Ectodermal cell (in vitro differentiated cells): ENCODE measurements at regions not wholly inside any gene's neighbourhood (a gene's known extent, or its start where the extent isn't known, plus 50 kb on each side); places are given as distances from the start of the nearest gene placed in this dataset.
"Not testable (repeated sequence)": the region's sequence is repeated elsewhere in the genome, so short reads cannot be mapped to it uniquely, and the experiment has no call there.

Experiments
- H3K27ac ChIP-seq: 2 replicates; pipeline ENCODE4 v1.7.0; 2013; ENCODE audit warnings: mild to moderate bottlenecking, low read depth, low read length; ENCODE audit not compliant: insufficient read depth, poor library complexity, severe bottlenecking
- H3K27me3 ChIP-seq: 2 replicates; pipeline ENCODE4 v1.7.0; 2013; ENCODE audit warnings: mild to moderate bottlenecking, low read length; ENCODE audit not compliant: insufficient read depth, control insufficient read depth, poor library complexity, severe bottlenecking
- H3K36me3 ChIP-seq: one replicate; pipeline ENCODE4 v1.7.0; 2013; ENCODE audit warnings: low read length; ENCODE audit not compliant: control insufficient read depth, insufficient read depth
- H3K4me1 ChIP-seq: one replicate; pipeline ENCODE4 v1.7.0; 2013; ENCODE audit warnings: low read length; ENCODE audit not compliant: control insufficient read depth, insufficient read depth
- H3K4me3 ChIP-seq: 2 replicates; pipeline ENCODE4 v1.7.0; 2013; ENCODE audit warnings: low read depth, low read length, control low read depth; ENCODE audit not compliant: insufficient read depth
- H3K9me3 ChIP-seq: 2 replicates; pipeline ENCODE4 v1.7.0; 2013; ENCODE audit warnings: mild to moderate bottlenecking, low read length, moderate library complexity; ENCODE audit not compliant: control insufficient read depth
- WGBS, 2 experiments: methylation state at CpG; one replicate each; pipeline ENCODE4 v1.1.7; 2013; ENCODE audit warnings: missing lambda C conversion rate in 2 of 2; 5-methylcytosine and 5-hydroxymethylcytosine counted together

GRCh38 chr10:44259090-44259874 is 125.6 kb downstream of the CXCL12 start:
- no peaks in the 10 kb centered on the region for H3K9me3 ChIP-seq
- H3K4me3 ChIP-seq, result no peak overlapping the region
- H3K27me3 ChIP-seq, result no peaks in the 10 kb centered on the region
- 87 to 88% methylated on average over 7 of the region's 7 CpGs for WGBS, 2 experiments
- no peaks in the 10 kb centered on the region for H3K36me3 ChIP-seq
- no peaks in the 10 kb centered on the region for H3K4me1 ChIP-seq
- H3K27ac ChIP-seq, result no peak overlapping the region

- Histone ChIP-seq H3K4me3 (no peak overlapping the region), H3K9me3 (no peaks in the 10 kb centered on the region), H3K36me3 (no peaks in the 10 kb centered on the region), H3K27ac (no peak overlapping the region), H3K4me1 (no peaks in the 10 kb centered on the region), H3K27me3 (no peaks in the 10 kb centered on the region)
- 80 to 86% methylated on average over 4 of the region's 4 CpGs for WGBS, 2 experiments
These were observed 126.3 kb downstream of the CXCL12 start for GRCh38 chr10:44258460-44259089.

GRCh38 chr10:44258019-44258418 is 126.9 kb downstream of the CXCL12 start:
- H3K4me1 ChIP-seq, result no peaks in the 10 kb centered on the region
- H3K4me3 ChIP-seq, result no peak overlapping the region
- no peaks in the 10 kb centered on the region for H3K36me3 ChIP-seq
- H3K27me3 ChIP-seq, result no peaks in the 10 kb centered on the region
- 82 to 84% methylated on average over 3 of the region's 3 CpGs for WGBS, 2 experiments
- no peaks in the 10 kb centered on the region for H3K9me3 ChIP-seq
- H3K27ac ChIP-seq, result no peak overlapping the region

GRCh38 chr10:44253769-44254462 is 131.0 kb downstream of the CXCL12 start:
- Histone ChIP-seq H3K36me3 (no peaks in the 10 kb centered on the region), H3K4me1 (no peaks in the 10 kb centered on the region), H3K9me3 (no peaks in the 10 kb centered on the region), H3K27ac (no peak overlapping the region), H3K4me3 (no peak overlapping the region), H3K27me3 (no peaks in the 10 kb centered on the region)
- 88 to 91% methylated on average over 5 of the region's 5 CpGs for WGBS, 2 experiments

- not testable (repeated sequence) for H3K27ac ChIP-seq, H3K9me3 ChIP-seq, H3K36me3 ChIP-seq, H3K4me1 ChIP-seq, H3K4me3 ChIP-seq, H3K27me3 ChIP-seq
- WGBS, 2 experiments, result 86 to 95% methylated on average over 2 to 3 of the region's 3 CpGs
These were observed 132.3 kb downstream of the CXCL12 start for GRCh38 chr10:44252631-44253030.

- H3K27ac ChIP-seq, H3K4me3 ChIP-seq, H3K4me1 ChIP-seq, H3K36me3 ChIP-seq, H3K9me3 ChIP-seq, H3K27me3 ChIP-seq: not testable (repeated sequence)
- 89 to 94% methylated on average over 7 of the region's 7 CpGs for WGBS, 2 experiments
These were observed 135.0 kb downstream of the CXCL12 start for GRCh38 chr10:44249933-44250332.

- Histone ChIP-seq H3K27ac (no peak overlapping the region), H3K4me1 (no peaks in the 10 kb centered on the region), H3K27me3 (no peaks in the 10 kb centered on the region), H3K9me3 (no peaks in the 10 kb centered on the region), H3K4me3 (no peak overlapping the region), H3K36me3 (no peaks in the 10 kb centered on the region)
- WGBS, 2 experiments, result 59 to 73% methylated on average over 11 of the region's 11 CpGs
These were observed 135.4 kb downstream of the CXCL12 start for GRCh38 chr10:44249490-44249889.

GRCh38 chr10:44246700-44247099 is 138.2 kb downstream of the CXCL12 start:
- not testable (repeated sequence) for H3K36me3 ChIP-seq, H3K27ac ChIP-seq, H3K4me3 ChIP-seq

GRCh38 chr10:44246287-44246686 is 138.6 kb downstream of the CXCL12 start:
- not testable (repeated sequence) for H3K4me1 ChIP-seq, H3K4me3 ChIP-seq, H3K27me3 ChIP-seq, H3K27ac ChIP-seq, H3K9me3 ChIP-seq, H3K36me3 ChIP-seq
- 90 to 100% methylated on average over 1 to 2 of the region's 2 CpGs for WGBS, 2 experiments

More at GRCh38 chr10:44246700-44247099, 138.2 kb downstream of the CXCL12 start:
- H3K9me3 ChIP-seq, H3K27me3 ChIP-seq, H3K4me1 ChIP-seq: not testable (repeated sequence)

- Histone ChIP-seq H3K27ac (no peak overlapping the region), H3K4me3 (no peak overlapping the region), H3K9me3 (no peaks in the 10 kb centered on the region), H3K36me3 (no peaks in the 10 kb centered on the region), H3K27me3 (no peaks in the 10 kb centered on the region), H3K4me1 (no peaks in the 10 kb centered on the region)
- WGBS, 2 experiments, result 78 to 97% methylated on average over 1 of the region's 1 CpG
These were observed 139.3 kb downstream of the CXCL12 start for GRCh38 chr10:44245601-44245938.
